HG02571 (cell line): ENCODE measurements at regions not wholly inside any gene's neighbourhood (a gene's known extent, or its start where the extent isn't known, plus 50 kb on each side); places are given as distances from the start of the nearest gene placed in this dataset.
"Not testable (repeated sequence)": the region's sequence is repeated elsewhere in the genome, so short reads cannot be mapped to it uniquely, and the experiment has no call there.

Source experiments
- ATAC-seq: cut with Tn5 transposase; IDR thresholded peaks from one replicate; pipeline ENCODE4 v1.9.1; 2021; ENCODE audit warnings: mild to moderate bottlenecking, moderate library complexity; ENCODE audit not compliant: unreplicated experiment

DNA sequence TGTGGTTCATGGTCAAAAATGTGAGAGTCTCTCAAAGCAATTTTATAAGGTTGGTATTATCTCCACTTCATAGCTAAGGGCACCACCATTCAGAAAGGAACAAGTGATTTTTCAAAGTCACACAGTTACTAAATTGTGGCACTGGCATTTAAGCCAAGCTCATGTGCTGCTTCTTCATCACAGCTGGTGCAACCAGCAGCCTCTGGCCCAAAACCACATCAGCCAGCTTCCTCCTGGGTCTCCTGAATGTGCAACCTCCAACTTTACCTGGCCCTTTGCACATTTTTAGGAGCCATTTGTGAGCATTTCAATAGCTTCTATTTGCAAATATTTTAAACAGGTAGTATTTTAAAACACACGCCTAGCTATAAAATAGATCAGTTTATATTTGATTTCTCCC is 293.7 kb downstream of the BCL11A start:
- no peak for ATAC-seq

DNA sequence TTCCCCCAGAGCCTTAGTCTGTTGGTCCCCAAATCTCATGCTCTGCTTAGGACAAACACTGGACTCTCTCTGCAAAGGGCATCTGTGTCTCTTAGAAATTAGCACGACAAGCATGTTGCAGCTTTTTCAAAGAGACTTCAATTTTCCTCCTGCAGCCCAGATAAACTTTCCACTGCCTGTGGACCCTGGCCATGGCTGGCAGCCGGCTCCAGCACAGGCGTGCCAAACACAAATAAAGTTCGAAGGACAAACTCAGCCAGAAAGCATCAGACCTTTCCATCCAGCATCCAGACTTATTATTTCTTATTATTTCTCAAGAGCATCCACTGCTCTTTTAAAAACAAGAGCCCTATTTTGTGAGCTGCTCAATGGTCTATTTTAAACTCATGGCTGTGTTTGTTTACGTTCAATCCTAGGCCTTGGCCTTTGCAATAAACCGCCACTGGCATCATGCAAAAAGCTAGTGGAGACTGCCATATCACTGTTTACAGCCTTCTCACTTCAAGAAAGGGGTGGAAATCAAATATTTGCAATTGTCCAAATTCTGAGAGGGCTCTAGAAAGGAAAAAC is 300.8 kb downstream of the BCL11A start:
- no peak for ATAC-seq

GRCh38 chr2:60251247-60251646 is 302.2 kb downstream of the BCL11A start:
- no peak for ATAC-seq

- no peak for ATAC-seq
These were observed 303.6 kb downstream of the BCL11A start for GRCh38 chr2:60249879-60250278.

GRCh38 chr2:60247471-60247870 is 306.0 kb downstream of the BCL11A start:
- ATAC-seq: no peak

GRCh38 chr2:60246583-60246982 is 306.9 kb downstream of the BCL11A start:
- no peak for ATAC-seq

- ATAC-seq: no peak
These were observed 319.0 kb downstream of the BCL11A start for GRCh38 chr2:60234274-60234986.

DNA sequence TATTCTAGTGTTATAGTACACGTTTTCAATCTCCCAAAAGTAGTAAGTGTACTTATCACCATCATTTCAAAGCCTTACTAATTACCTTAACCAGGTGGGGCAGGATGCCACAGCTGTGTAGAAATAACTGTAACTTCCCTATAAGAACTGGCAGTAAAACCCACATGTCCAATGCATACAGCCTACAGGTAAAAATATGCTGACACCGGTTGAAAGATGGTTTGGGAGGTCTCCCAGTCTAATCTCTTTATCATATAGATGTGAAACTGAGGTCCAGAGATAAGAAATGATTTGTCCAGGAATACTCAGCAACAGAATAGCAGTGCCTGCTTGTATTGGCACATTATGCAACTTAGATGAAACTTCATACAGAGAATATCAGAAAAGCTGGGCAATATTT is 322.9 kb downstream of the BCL11A start:
- no peak for ATAC-seq

DNA sequence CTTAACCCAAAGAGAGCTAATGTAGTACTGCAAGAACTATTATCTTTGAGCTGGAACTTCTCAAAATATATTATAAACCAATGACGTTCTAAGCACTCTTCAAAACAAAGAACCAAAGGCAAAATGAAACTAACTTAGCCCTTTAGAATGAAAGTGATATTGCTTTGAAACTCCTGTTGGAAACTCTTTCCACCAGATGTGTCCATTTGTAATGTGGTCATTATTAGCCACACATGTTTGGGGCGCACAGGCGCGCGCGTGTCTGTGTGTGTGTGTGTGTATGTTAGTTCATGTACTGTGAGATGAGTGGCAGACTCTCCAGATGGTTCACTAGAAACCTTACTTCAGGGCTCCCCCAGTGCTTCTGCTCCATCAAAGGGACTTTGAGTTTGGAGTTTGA is 323.4 kb downstream of the BCL11A start:
- no peak for ATAC-seq

DNA sequence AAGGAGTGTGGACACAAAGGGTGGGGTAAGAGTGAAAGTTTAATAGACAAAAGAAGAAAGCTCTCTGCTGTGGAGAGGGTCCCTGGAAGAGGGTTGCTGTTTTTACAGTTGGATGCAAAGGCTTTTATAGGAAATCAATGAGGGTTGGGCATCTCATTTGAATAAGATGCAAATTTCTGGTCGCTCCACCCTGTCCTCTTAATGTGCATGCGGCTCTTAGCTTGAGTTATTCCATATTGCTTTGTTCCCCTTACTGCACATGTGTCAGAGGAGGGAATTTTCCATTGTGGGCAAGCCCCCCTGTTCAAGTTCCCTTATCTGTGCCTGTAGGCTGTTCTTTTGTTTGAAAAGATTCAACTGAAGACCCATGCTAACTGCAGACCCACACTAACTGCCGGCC is 326.5 kb downstream of the BCL11A start:
- ATAC-seq: no peak

- no peak for ATAC-seq
These were observed 327.3 kb downstream of the BCL11A start for GRCh38 chr2:60226191-60226590.

GRCh38 chr2:60223859-60224258 is 329.6 kb downstream of the BCL11A start:
- no peak for ATAC-seq

DNA sequence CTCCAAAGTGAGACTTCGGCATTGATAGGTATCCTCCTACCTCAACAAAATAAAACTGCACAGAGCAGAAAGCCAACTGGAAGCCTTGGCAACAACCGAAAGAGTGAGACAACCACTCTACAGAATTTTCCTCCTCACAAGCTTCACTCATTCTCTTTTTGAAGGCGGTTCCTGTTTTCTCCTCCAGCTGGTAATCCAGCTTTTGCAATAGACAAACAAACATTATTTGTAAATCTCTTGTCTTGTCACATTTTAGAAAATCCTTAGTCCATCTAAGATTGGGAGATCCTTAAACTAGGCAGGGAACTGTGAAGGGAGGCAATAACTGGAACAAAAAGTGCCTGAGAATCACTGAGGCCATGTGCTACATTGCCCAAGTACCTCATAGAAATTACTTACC is 332.4 kb downstream of the BCL11A start:
- no peak for ATAC-seq

- no peak for ATAC-seq
These were observed 333.9 kb downstream of the BCL11A start for GRCh38 chr2:60219536-60219935.

DNA sequence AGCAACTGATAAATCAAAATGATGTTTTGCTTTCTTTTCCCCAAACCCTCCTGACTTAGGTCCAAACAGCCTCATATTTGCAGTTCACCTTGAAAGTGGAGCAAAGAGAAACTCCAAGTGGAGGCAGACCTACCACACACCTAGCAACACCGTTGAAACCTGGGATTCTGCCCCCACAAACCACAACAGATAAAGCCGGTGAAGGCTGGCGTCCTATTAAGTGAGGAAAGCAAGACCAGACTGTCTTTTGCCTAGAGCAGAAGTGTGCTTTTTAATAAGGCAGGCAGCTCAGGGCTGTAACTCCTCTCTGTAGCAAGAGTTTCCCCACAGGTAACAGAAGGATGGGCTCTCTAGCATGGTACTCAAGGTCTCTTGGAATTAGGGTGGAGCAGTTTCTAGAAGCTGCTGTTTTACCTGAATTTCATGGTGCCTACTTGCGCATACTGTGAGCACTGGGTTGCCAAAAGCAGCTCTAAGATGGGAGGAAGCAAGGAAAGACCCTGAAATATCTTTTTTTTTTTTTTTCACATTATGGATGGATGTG is 336.9 kb downstream of the BCL11A start:
- ATAC-seq: no peak

- ATAC-seq: no peak
These were observed 338.0 kb downstream of the BCL11A start for GRCh38 chr2:60215386-60215901.

GRCh38 chr2:60214626-60214875 is 338.9 kb downstream of the BCL11A start:
- ATAC-seq: no peak

GRCh38 chr2:60213865-60214625 is 339.4 kb downstream of the BCL11A start:
- no peak for ATAC-seq

- no peak for ATAC-seq
These were observed 341.1 kb downstream of the BCL11A start for GRCh38 chr2:60212181-60212945.

- not testable (repeated sequence) for ATAC-seq
These were observed 364.4 kb downstream of the BCL11A start for GRCh38 chr2:60189006-60189405.

GRCh38 chr2:60175290-60175689 is 378.2 kb downstream of the BCL11A start:
- no peak for ATAC-seq
